Fibroblast of skin of abdomen (primary cell): ENCODE measurements at regions not wholly inside any gene's neighbourhood (a gene's known extent, or its start where the extent isn't known, plus 50 kb on each side); places are given as distances from the start of the nearest gene placed in this dataset.
A peak's percentile ranks its signal among the peaks of the same experiment; 100 is the strongest.
"Not testable (repeated sequence)": the region's sequence is repeated elsewhere in the genome, so short reads cannot be mapped to it uniquely, and the experiment has no call there.

Experiments used
- DNase-seq: peaks from one replicate; pipeline ENCODE4 v3.0.0-alpha.2; 2013

GRCh38 chr1:172717722-172718465 is 59.0 kb downstream of the FASLG start:
- no peak for DNase-seq

- DNase-seq, result peak; percentile 87
Measured at GRCh38 chr1:172719066-172719627, 60.2 kb downstream of the FASLG start.

GRCh38 chr1:172719694-172720138 is 60.8 kb downstream of the FASLG start:
- peak; percentile 26 for DNase-seq

- no peak for DNase-seq
Measured at GRCh38 chr1:172720339-172720738, 61.4 kb downstream of the FASLG start.

GRCh38 chr1:172723251-172723650 is 64.3 kb downstream of the FASLG start:
- DNase-seq, result peak; percentile 64

- DNase-seq, result no peak
Measured at GRCh38 chr1:172724232-172724631, 65.3 kb downstream of the FASLG start.

GRCh38 chr1:172724765-172725613 is 66.1 kb downstream of the FASLG start:
- DNase-seq, result no peak

GRCh38 chr1:172726740-172727139 is 67.8 kb downstream of the FASLG start:
- no peak for DNase-seq

GRCh38 chr1:172727275-172727857 is 68.5 kb downstream of the FASLG start:
- no peak for DNase-seq

- DNase-seq, result no peak
Measured at GRCh38 chr1:172727956-172728603, 69.2 kb downstream of the FASLG start.

GRCh38 chr1:172728705-172729104 is 69.8 kb downstream of the FASLG start:
- not testable (repeated sequence) for DNase-seq

GRCh38 chr1:172732427-172732826 is 73.5 kb downstream of the FASLG start:
- no peak for DNase-seq

- DNase-seq, result no peak
Measured at GRCh38 chr1:172733815-172734214, 74.9 kb downstream of the FASLG start.

- no peak for DNase-seq
Measured at GRCh38 chr1:172738389-172738788, 79.5 kb downstream of the FASLG start.

GRCh38 chr1:172742599-172743500 is 83.9 kb downstream of the FASLG start:
- peak; percentile 41 for DNase-seq

- peak; percentile 78 for DNase-seq
Measured at GRCh38 chr1:172745014-172745413, 86.1 kb downstream of the FASLG start.

GRCh38 chr1:172746091-172746949 is 87.4 kb downstream of the FASLG start:
- DNase-seq, result peak; percentile 95

- DNase-seq, result no peak
Measured at GRCh38 chr1:172748201-172748600, 89.3 kb downstream of the FASLG start.

GRCh38 chr1:172751683-172752082 is 92.8 kb downstream of the FASLG start:
- no peak for DNase-seq

- DNase-seq, result no peak
Measured at GRCh38 chr1:172753964-172754363, 95.1 kb downstream of the FASLG start.
